ENCODE measurements at regions not wholly inside any gene's neighbourhood (a gene's known extent, or its start where the extent isn't known, plus 50 kb on each side); places are given as distances from the start of the nearest gene placed in this dataset.

DNA sequence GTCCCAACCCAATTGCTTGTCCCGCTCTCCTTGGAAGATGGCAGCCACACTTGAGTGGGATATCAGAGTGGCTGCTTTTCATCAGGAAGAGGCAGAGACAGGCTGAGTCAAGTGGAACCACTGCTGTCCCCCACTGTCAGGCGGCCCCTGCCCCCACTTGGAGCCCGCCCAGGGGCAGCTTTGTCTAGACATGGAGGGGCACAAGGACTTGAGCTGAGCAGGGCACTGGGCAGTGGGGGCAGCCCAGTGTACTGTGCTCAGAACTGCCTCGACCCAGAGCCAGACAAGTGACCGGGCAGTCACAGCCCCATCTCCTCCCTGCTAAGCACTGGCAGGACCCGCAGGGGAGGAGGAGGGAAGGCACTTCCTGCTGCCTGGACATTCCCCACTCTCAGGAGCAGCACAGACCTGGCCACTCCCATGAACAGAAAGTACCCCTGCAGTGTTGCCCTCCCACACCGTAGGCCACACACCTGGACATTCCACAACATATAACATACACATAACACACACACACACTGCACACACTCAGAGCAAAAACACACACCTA lies 91.0 kb downstream of the MRPL36 start:
- TF ChIP-seq, protein P1, sequence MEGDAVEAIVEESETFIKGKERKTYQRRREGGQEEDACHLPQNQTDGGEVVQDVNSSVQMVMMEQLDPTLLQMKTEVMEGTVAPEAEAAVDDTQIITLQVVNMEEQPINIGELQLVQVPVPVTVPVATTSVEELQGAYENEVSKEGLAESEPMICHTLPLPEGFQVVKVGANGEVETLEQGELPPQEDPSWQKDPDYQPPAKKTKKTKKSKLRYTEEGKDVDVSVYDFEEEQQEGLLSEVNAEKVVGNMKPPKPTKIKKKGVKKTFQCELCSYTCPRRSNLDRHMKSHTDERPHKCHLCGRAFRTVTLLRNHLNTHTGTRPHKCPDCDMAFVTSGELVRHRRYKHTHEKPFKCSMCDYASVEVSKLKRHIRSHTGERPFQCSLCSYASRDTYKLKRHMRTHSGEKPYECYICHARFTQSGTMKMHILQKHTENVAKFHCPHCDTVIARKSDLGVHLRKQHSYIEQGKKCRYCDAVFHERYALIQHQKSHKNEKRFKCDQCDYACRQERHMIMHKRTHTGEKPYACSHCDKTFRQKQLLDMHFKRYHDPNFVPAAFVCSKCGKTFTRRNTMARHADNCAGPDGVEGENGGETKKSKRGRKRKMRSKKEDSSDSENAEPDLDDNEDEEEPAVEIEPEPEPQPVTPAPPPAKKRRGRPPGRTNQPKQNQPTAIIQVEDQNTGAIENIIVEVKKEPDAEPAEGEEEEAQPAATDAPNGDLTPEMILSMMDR (IDR thresholded peaks at IDR 0.05) = no peak
- no peak for TF ChIP-seq POLR2A (IDR thresholded peaks at IDR 0.05)
- no peak for TF ChIP-seq EP300 (IDR thresholded peaks at IDR 0.05)
